Ishikawa (cell line): ENCODE measurements at regions not wholly inside any gene's neighbourhood (a gene's known extent, or its start where the extent isn't known, plus 50 kb on each side); places are given as distances from the start of the nearest gene placed in this dataset.

Experiments used
- CEBPB ChIP-seq: IDR thresholded peaks from 2 replicates; pipeline ENCODE4 v1.6.1; 2012
- CREB1 ChIP-seq: IDR thresholded peaks from 2 replicates; pipeline ENCODE4 v1.6.1; 2012; ENCODE audit warnings: low read depth
- EGR1 ChIP-seq: IDR thresholded peaks from 2 replicates; pipeline ENCODE4 v1.6.1; 2012
- EP300 ChIP-seq: IDR thresholded peaks from 2 replicates; pipeline ENCODE4 v1.6.1; 2012; ENCODE audit warnings: borderline replicate concordance
- FOXM1 ChIP-seq: IDR thresholded peaks from 2 replicates; pipeline ENCODE4 v1.6.1; 2012; ENCODE audit warnings: low read depth, borderline replicate concordance
- MAX ChIP-seq: IDR thresholded peaks from 2 replicates; pipeline ENCODE4 v1.6.1; 2012
- NFIC ChIP-seq: IDR thresholded peaks from 2 replicates; pipeline ENCODE4 v1.6.1; 2012
- RAD21 ChIP-seq: IDR thresholded peaks from 2 replicates; pipeline ENCODE4 v1.6.1; 2012; ENCODE audit warnings: low read depth
- TAF1 ChIP-seq: IDR thresholded peaks from 2 replicates; pipeline ENCODE4 v1.6.1; 2012; ENCODE audit warnings: low read depth, mild to moderate bottlenecking
- TCF12 ChIP-seq: IDR thresholded peaks from 2 replicates; pipeline ENCODE4 v1.6.1; 2012; ENCODE audit warnings: low read depth
- TEAD4 ChIP-seq: IDR thresholded peaks from 2 replicates; pipeline ENCODE4 v1.6.1; 2012
- YY1 ChIP-seq: IDR thresholded peaks from 2 replicates; pipeline ENCODE4 v1.6.1; 2012; ENCODE audit warnings: low read depth
- ZBTB7A ChIP-seq: IDR thresholded peaks from 2 replicates; pipeline ENCODE4 v1.6.1; 2012; ENCODE audit warnings: low read depth
- TF ChIP-seq, protein P1 (sequence below): IDR thresholded peaks from 2 replicates; pipeline ENCODE4 v1.6.1; 2012; ENCODE audit warnings: low read depth, mild to moderate bottlenecking
- TF ChIP-seq, protein P2 (sequence below): IDR thresholded peaks from 2 replicates; pipeline ENCODE4 v1.6.1; 2012

GRCh38 chr10:129099486-129099885, 367.6 kb upstream of the MGMT start:
- TF ChIP-seq RAD21 = no peak
- TF ChIP-seq EGR1 = no peak
- TF ChIP-seq ZBTB7A = no peak
- TF ChIP-seq, protein P1, sequence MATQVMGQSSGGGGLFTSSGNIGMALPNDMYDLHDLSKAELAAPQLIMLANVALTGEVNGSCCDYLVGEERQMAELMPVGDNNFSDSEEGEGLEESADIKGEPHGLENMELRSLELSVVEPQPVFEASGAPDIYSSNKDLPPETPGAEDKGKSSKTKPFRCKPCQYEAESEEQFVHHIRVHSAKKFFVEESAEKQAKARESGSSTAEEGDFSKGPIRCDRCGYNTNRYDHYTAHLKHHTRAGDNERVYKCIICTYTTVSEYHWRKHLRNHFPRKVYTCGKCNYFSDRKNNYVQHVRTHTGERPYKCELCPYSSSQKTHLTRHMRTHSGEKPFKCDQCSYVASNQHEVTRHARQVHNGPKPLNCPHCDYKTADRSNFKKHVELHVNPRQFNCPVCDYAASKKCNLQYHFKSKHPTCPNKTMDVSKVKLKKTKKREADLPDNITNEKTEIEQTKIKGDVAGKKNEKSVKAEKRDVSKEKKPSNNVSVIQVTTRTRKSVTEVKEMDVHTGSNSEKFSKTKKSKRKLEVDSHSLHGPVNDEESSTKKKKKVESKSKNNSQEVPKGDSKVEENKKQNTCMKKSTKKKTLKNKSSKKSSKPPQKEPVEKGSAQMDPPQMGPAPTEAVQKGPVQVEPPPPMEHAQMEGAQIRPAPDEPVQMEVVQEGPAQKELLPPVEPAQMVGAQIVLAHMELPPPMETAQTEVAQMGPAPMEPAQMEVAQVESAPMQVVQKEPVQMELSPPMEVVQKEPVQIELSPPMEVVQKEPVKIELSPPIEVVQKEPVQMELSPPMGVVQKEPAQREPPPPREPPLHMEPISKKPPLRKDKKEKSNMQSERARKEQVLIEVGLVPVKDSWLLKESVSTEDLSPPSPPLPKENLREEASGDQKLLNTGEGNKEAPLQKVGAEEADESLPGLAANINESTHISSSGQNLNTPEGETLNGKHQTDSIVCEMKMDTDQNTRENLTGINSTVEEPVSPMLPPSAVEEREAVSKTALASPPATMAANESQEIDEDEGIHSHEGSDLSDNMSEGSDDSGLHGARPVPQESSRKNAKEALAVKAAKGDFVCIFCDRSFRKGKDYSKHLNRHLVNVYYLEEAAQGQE = no peak
- no peak for TF ChIP-seq CEBPB
- no peak for TF ChIP-seq EP300
- TF ChIP-seq, protein P2, sequence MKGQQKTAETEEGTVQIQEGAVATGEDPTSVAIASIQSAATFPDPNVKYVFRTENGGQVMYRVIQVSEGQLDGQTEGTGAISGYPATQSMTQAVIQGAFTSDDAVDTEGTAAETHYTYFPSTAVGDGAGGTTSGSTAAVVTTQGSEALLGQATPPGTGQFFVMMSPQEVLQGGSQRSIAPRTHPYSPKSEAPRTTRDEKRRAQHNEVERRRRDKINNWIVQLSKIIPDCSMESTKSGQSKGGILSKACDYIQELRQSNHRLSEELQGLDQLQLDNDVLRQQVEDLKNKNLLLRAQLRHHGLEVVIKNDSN = no peak
- no peak for TF ChIP-seq NFIC
- no peak for TF ChIP-seq CREB1
- TF ChIP-seq FOXM1 = no peak
- no peak for TF ChIP-seq TAF1
- TF ChIP-seq YY1 = no peak
- TF ChIP-seq MAX = no peak

GRCh38 chr10:129099992-129100391, 367.0 kb upstream of the MGMT start:
- TF ChIP-seq EGR1 (no peak), MAX (no peak), CEBPB (no peak), TAF1 (no peak), TEAD4 (no peak), CREB1 (no peak), EP300 (no peak), NFIC (no peak), RAD21 (no peak), FOXM1 (no peak)
- TF ChIP-seq, protein P2 = no peak
- TF ChIP-seq, protein P1 = no peak

- TF ChIP-seq CEBPB (no peak), EGR1 (no peak), NFIC (no peak), MAX (no peak)
- TF ChIP-seq, protein P2 = no peak
Measured at GRCh38 chr10:129101232-129101980, 365.6 kb upstream of the MGMT start.

- TF ChIP-seq TCF12 (no peak), FOXM1 (no peak), ZBTB7A (no peak), CEBPB (no peak), EGR1 (no peak), CREB1 (no peak), TAF1 (no peak), RAD21 (no peak), TEAD4 (no peak), MAX (no peak), EP300 (no peak), YY1 (no peak), NFIC (no peak)
- TF ChIP-seq, protein P1 = no peak
- TF ChIP-seq, protein P2 = no peak
Measured at GRCh38 chr10:129102906-129103693, 363.9 kb upstream of the MGMT start.
